ENCODE measurements at regions not wholly inside any gene's neighbourhood (a gene's known extent, or its start where the extent isn't known, plus 50 kb on each side); places are given as distances from the start of the nearest gene placed in this dataset.

DNA sequence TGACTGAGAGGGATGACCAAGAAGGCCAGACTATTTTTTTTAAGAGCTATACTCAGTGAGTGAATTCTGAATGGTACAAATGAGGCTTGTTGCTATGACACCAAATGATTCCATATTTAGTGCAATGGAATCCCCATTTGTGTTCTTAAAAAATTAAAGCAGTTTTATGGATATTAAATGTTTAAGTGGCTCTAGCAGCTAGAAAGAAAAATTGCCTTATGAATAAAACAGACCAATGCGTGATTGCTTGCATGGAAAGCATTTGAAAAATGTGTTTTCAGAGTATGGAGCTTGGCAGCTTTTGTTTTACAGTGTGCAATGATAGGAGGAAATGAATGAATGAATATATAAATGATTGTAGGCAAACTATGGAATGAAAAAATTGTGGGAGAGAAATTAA, 238.8 kb upstream of the DPP10 start:
- ChIA-PET POLR2A (no interaction called here), CTCF (no interaction called here)
- Histone ChIP-seq H3K27ac (ENCODE audit: low read length) (no peak overlapping the region), H3K27me3 (replicated peaks in 1 of 2; ENCODE audit: control insufficient read depth in 2 of 2, extremely low read depth in 1 of 2, insufficient read depth in 2 of 2, low read length in 1 of 2) (no peaks in the 10 kb centered on the region), H3K36me3 (ENCODE audit: control insufficient read depth in 2 of 2, extremely low read depth in 1 of 2, insufficient read depth in 1 of 2, low read length in 1 of 2) (no peaks in the 10 kb centered on the region), H3K4me1 (ENCODE audit: control insufficient read depth in 1 of 2, extremely low read depth in 1 of 2, insufficient read depth in 2 of 2, low read length in 2 of 2) (no peaks in the 10 kb centered on the region), H3K9me3 (no peaks in the 10 kb centered on the region), H3K4me3 (ENCODE audit: control insufficient read depth in 1 of 2, extremely low read depth in 1 of 2, low read length in 1 of 2) (no peak overlapping the region)
- H3K4me1 Mint-ChIP-seq, result no peaks in the 10 kb centered on the region
- ATAC-seq (replicated peaks in 1 of 4) (no peak), DNase-seq (no peak)
- H3K4me3 Mint-ChIP-seq, result no peak overlapping the region
- H3K27me3 Mint-ChIP-seq, result peaks cover 18 to 20% of the 10 kb centered on the region in 2 donors
- H3K36me3 Mint-ChIP-seq, result no peaks in the 10 kb centered on the region
- H3K9me3 Mint-ChIP-seq, result no peaks in the 10 kb centered on the region
- H3K27ac Mint-ChIP-seq, result no peak overlapping the region
- 100% methylated on average over 1 of the region's 1 CpG for WGBS (ENCODE audit: insufficient coverage)

DNA sequence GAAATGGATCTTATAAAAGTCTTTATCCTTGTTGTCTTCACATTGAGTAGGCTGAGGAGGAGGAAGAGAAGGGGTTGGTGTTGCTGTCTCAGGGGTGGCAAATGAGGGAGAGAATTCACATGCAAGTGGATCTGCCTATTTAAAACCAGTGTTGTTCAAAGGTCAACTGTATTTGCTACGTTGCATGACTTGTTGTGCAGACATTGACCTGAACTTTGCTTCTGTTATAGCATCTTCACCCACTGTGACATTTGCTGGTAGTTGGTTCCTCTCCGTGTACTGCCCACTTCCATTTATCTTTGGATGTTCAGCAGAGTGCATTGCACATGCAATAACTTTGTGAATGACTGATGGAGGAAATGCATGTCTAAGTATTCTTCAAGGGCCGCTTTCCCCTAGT, 228.6 kb upstream of the DPP10 start:
- no peaks in the 10 kb centered on the region for H3K36me3 Mint-ChIP-seq
- no peaks in the 10 kb centered on the region for H3K36me3 ChIP-seq (ENCODE audit: control insufficient read depth in 2 of 2, extremely low read depth in 1 of 2, insufficient read depth in 1 of 2, low read length in 1 of 2)
- peaks cover 0 to 5% (median 0%) of the 10 kb centered on the region in 3 donors for H3K4me1 Mint-ChIP-seq
- no peak overlapping the region for H3K4me3 ChIP-seq (ENCODE audit: control insufficient read depth in 1 of 2, extremely low read depth in 1 of 2, low read length in 1 of 2)
- H3K4me3 Mint-ChIP-seq, result no peak overlapping the region
- H3K27me3 ChIP-seq (replicated peaks in 1 of 2; ENCODE audit: control insufficient read depth in 2 of 2, extremely low read depth in 1 of 2, insufficient read depth in 2 of 2, low read length in 1 of 2), result peaks cover 0 to 2% of the 10 kb centered on the region in 2 experiments
- no peak overlapping the region for H3K27ac ChIP-seq (ENCODE audit: low read length)
- H3K27ac Mint-ChIP-seq, result no peak overlapping the region
- no peaks in the 10 kb centered on the region for H3K9me3 Mint-ChIP-seq
- DNase-seq, result no peak
- peaks cover 17 to 32% of the 10 kb centered on the region in 2 donors for H3K27me3 Mint-ChIP-seq
- WGBS (ENCODE audit: insufficient coverage), result 78% methylated on average over 2 of the region's 3 CpGs
- H3K4me1 ChIP-seq (ENCODE audit: control insufficient read depth in 1 of 2, extremely low read depth in 1 of 2, insufficient read depth in 2 of 2, low read length in 2 of 2), result no peaks in the 10 kb centered on the region
- ATAC-seq (replicated peaks in 1 of 4), result no peak
- ChIA-PET POLR2A (no interaction called here), CTCF (no interaction called here)
- no peaks in the 10 kb centered on the region for H3K9me3 ChIP-seq

DNA sequence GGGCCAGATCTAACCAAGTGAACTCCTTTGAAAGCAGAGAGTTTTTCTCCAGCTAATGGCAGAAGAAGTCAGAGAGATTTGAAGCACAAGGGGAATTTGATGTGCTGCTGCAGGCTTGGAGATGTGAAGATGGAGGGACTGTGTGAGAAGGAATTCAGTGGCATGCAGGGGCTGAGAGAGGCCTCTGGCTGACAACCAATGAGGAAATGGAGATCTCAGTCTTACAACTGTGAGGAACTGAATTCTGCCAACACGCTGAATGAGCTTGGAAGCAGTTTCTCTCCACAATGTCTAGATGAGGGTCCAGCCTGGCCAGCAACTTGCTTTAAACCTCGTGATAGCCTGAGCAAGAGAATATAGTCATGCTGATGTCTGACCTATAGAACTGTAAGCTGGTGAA, 224.1 kb upstream of the DPP10 start:
- Mint-ChIP-seq H3K27ac (no peak overlapping the region), H3K36me3 (no peaks in the 10 kb centered on the region), H3K9me3 (no peaks in the 10 kb centered on the region), H3K4me3 (no peak overlapping the region), H3K27me3 (peaks cover 24 to 48% of the 10 kb centered on the region in 2 donors), H3K4me1 (no peaks in the 10 kb centered on the region)
- ATAC-seq (replicated peaks in 1 of 4) (no peak), DNase-seq (no peak)
- H3K4me1 ChIP-seq (ENCODE audit: control insufficient read depth in 1 of 2, extremely low read depth in 1 of 2, insufficient read depth in 2 of 2, low read length in 2 of 2), result no peaks in the 10 kb centered on the region
- H3K4me3 ChIP-seq (ENCODE audit: control insufficient read depth in 1 of 2, extremely low read depth in 1 of 2, low read length in 1 of 2), result no peak overlapping the region
- peaks cover 0 to 4% of the 10 kb centered on the region in 2 experiments for H3K27me3 ChIP-seq (replicated peaks in 1 of 2; ENCODE audit: control insufficient read depth in 2 of 2, extremely low read depth in 1 of 2, insufficient read depth in 2 of 2, low read length in 1 of 2)
- WGBS (ENCODE audit: insufficient coverage), result 33% methylated on average over 2 of the region's 2 CpGs
- no peak overlapping the region for H3K27ac ChIP-seq (ENCODE audit: low read length)
- H3K36me3 ChIP-seq (ENCODE audit: control insufficient read depth in 2 of 2, extremely low read depth in 1 of 2, insufficient read depth in 1 of 2, low read length in 1 of 2), result no peaks in the 10 kb centered on the region
- ChIA-PET CTCF (no interaction called here), POLR2A (no interaction called here)
- H3K9me3 ChIP-seq, result no peaks in the 10 kb centered on the region

DNA sequence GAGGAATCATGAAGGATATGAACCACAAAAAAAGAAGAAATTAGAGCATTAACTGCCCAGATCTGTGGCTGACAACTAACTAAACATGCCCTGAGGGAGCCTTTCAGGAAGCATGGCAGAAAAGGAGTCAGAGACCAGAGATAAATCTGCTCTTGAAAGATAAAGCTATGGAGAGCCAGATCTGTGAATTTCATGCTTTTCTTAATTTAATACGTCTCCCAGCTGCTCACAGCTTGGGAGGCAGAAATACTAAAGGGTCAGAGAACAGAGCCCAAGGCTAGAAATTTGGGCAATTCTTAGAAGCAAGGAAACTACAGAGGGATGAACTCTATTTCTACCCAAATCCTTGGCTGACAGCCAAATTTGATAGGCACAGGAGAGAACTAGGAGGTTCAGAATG, 223.0 kb upstream of the DPP10 start:
- H3K4me3 ChIP-seq (ENCODE audit: control insufficient read depth in 1 of 2, extremely low read depth in 1 of 2, low read length in 1 of 2), result no peak overlapping the region
- no peak overlapping the region for H3K27ac Mint-ChIP-seq
- 43% methylated on average over 1 of the region's 1 CpG for WGBS (ENCODE audit: insufficient coverage)
- no peak for ATAC-seq (replicated peaks in 1 of 4)
- ChIA-PET POLR2A (no interaction called here), CTCF (interaction anchor here in 1 of 2 donors (0.7 kb wide), 1 partner anchor 9 kb away, joined by 3 read pairs; no protein-coding TSS in a partner anchor)
- no peaks in the 10 kb centered on the region for H3K9me3 ChIP-seq
- H3K27me3 ChIP-seq (replicated peaks in 1 of 2; ENCODE audit: control insufficient read depth in 2 of 2, extremely low read depth in 1 of 2, insufficient read depth in 2 of 2, low read length in 1 of 2), result peaks cover 0 to 4% of the 10 kb centered on the region in 2 experiments
- H3K36me3 Mint-ChIP-seq, result no peaks in the 10 kb centered on the region
- H3K4me1 ChIP-seq (ENCODE audit: control insufficient read depth in 1 of 2, extremely low read depth in 1 of 2, insufficient read depth in 2 of 2, low read length in 2 of 2), result no peaks in the 10 kb centered on the region
- H3K36me3 ChIP-seq (ENCODE audit: control insufficient read depth in 2 of 2, extremely low read depth in 1 of 2, insufficient read depth in 1 of 2, low read length in 1 of 2), result no peaks in the 10 kb centered on the region
- H3K9me3 Mint-ChIP-seq, result no peaks in the 10 kb centered on the region
- H3K27ac ChIP-seq (ENCODE audit: low read length), result no peak overlapping the region
- DNase-seq, result no peak
- H3K4me3 Mint-ChIP-seq, result no peak overlapping the region
- H3K4me1 Mint-ChIP-seq, result no peaks in the 10 kb centered on the region
- H3K27me3 Mint-ChIP-seq, result peaks cover 24 to 43% of the 10 kb centered on the region in 2 donors

DNA sequence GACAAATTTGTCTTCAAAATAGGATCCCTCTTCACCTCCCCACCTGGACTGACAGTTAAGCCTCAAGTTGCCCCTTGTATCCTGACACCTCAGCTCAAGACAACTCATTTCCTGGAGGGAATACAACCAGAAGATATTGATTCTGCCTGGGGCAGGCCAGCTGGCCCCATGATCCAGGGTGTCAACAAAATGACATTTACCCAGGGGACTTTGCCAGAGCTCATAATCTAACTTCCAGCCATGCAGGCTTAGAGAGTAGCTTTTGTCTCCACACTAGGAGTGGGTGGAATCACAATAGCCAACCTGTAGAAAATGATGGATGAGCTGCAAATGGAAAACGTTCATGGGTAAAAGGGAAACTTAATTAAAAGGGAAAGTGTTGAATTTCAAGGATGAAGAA, 220.1 kb upstream of the DPP10 start:
- no peak overlapping the region for H3K27ac ChIP-seq (ENCODE audit: low read length)
- no peak for DNase-seq
- H3K27me3 ChIP-seq (replicated peaks in 1 of 2; ENCODE audit: control insufficient read depth in 2 of 2, extremely low read depth in 1 of 2, insufficient read depth in 2 of 2, low read length in 1 of 2), result peaks cover 0 to 4% of the 10 kb centered on the region in 2 experiments
- Mint-ChIP-seq H3K9me3 (peaks cover 0 to 3% (median 0%) of the 10 kb centered on the region in 3 donors), H3K36me3 (no peaks in the 10 kb centered on the region), H3K27ac (no peak overlapping the region), H3K27me3 (peaks cover 14 to 36% of the 10 kb centered on the region in 2 donors), H3K4me3 (no peak overlapping the region), H3K4me1 (no peaks in the 10 kb centered on the region)
- CTCF ChIA-PET, result no interaction called here
- H3K36me3 ChIP-seq (ENCODE audit: control insufficient read depth in 2 of 2, extremely low read depth in 1 of 2, insufficient read depth in 1 of 2, low read length in 1 of 2), result no peaks in the 10 kb centered on the region
- H3K9me3 ChIP-seq, result no peaks in the 10 kb centered on the region
- H3K4me1 ChIP-seq (ENCODE audit: control insufficient read depth in 1 of 2, extremely low read depth in 1 of 2, insufficient read depth in 2 of 2, low read length in 2 of 2), result no peaks in the 10 kb centered on the region
- ATAC-seq (replicated peaks in 1 of 4), result no peak
- POLR2A ChIA-PET, result no interaction called here
- H3K4me3 ChIP-seq (ENCODE audit: control insufficient read depth in 1 of 2, extremely low read depth in 1 of 2, low read length in 1 of 2), result no peak overlapping the region
- WGBS (ENCODE audit: insufficient coverage), result no CpG with 5 or more reads among the region's 1 CpG

DNA sequence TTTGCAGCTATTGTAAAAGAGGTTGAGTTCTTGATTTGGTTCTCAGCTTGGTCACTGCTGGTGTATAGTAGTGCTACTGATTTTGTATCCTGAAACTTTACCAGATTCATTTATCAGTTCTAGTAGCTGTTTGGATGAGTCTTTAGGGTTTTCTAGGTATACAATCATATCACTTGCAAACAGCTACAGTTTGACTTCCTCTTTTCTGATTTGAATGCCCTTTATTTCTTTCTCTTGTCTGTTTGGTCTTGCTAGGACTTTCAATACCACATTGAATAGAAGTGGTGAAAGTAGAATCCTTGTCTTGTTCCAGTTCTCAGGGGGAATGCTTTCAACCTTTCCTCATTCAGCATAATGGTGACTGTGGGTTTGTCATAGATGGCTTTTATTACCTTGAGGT, 210.5 kb upstream of the DPP10 start:
- Histone ChIP-seq H3K36me3 (ENCODE audit: control insufficient read depth in 2 of 2, extremely low read depth in 1 of 2, insufficient read depth in 1 of 2, low read length in 1 of 2) (no peaks in the 10 kb centered on the region), H3K27me3 (replicated peaks in 1 of 2; ENCODE audit: control insufficient read depth in 2 of 2, extremely low read depth in 1 of 2, insufficient read depth in 2 of 2, low read length in 1 of 2) (peaks cover 0 to 7% of the 10 kb centered on the region in 2 experiments), H3K4me3 (ENCODE audit: control insufficient read depth in 1 of 2, extremely low read depth in 1 of 2, low read length in 1 of 2) (no peak overlapping the region), H3K27ac (ENCODE audit: low read length) (no peak overlapping the region), H3K9me3 (no peaks in the 10 kb centered on the region), H3K4me1 (ENCODE audit: control insufficient read depth in 1 of 2, extremely low read depth in 1 of 2, insufficient read depth in 2 of 2, low read length in 2 of 2) (no peaks in the 10 kb centered on the region)
- Mint-ChIP-seq H3K9me3 (peaks cover 4 to 16% (median 6%) of the 10 kb centered on the region in 3 donors), H3K4me3 (no peak overlapping the region), H3K36me3 (no peaks in the 10 kb centered on the region), H3K4me1 (no peaks in the 10 kb centered on the region), H3K27ac (no peak overlapping the region), H3K27me3 (peaks cover 27 to 30% of the 10 kb centered on the region in 2 donors)
- POLR2A ChIA-PET, result no interaction called here
- DNase-seq, result no peak
- CTCF ChIA-PET, result no interaction called here
- no peak for ATAC-seq (replicated peaks in 1 of 4)

DNA sequence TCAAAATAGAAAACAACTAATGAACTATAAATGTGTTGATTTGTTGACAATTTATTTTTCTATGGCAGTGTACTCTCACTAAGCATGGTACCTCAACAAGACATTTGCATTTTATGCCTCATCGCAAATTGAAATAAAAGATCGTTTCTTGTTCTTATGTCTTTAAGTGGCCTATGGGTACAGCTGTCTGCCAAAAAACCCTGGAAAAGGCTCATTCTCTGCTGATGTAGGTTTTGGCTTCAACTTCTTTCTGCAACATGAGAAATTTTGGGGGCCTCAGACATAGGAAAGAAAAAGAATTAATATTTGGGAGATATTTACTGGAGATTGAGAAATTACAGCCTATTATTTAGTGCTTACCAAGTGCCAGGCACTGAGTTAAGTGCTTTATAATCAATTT, 205.1 kb upstream of the DPP10 start:
- Histone ChIP-seq H3K9me3 (no peaks in the 10 kb centered on the region), H3K4me3 (ENCODE audit: control insufficient read depth in 1 of 2, extremely low read depth in 1 of 2, low read length in 1 of 2) (no peak overlapping the region), H3K27ac (ENCODE audit: low read length) (no peak overlapping the region), H3K36me3 (ENCODE audit: control insufficient read depth in 2 of 2, extremely low read depth in 1 of 2, insufficient read depth in 1 of 2, low read length in 1 of 2) (no peaks in the 10 kb centered on the region), H3K27me3 (replicated peaks in 1 of 2; ENCODE audit: control insufficient read depth in 2 of 2, extremely low read depth in 1 of 2, insufficient read depth in 2 of 2, low read length in 1 of 2) (peaks cover 0 to 7% of the 10 kb centered on the region in 2 experiments), H3K4me1 (ENCODE audit: control insufficient read depth in 1 of 2, extremely low read depth in 1 of 2, insufficient read depth in 2 of 2, low read length in 2 of 2) (no peaks in the 10 kb centered on the region)
- DNase-seq, result no peak
- 92% methylated on average over 2 of the region's 2 CpGs for WGBS (ENCODE audit: insufficient coverage)
- ATAC-seq (replicated peaks in 1 of 4), result no peak
- ChIA-PET CTCF (no interaction called here), POLR2A (no interaction called here)
- H3K27me3 Mint-ChIP-seq, result peaks cover 34 to 36% of the 10 kb centered on the region in 2 donors
- H3K36me3 Mint-ChIP-seq, result no peaks in the 10 kb centered on the region
- H3K4me3 Mint-ChIP-seq, result no peak overlapping the region
- no peaks in the 10 kb centered on the region for H3K4me1 Mint-ChIP-seq
- no peak overlapping the region for H3K27ac Mint-ChIP-seq
- H3K9me3 Mint-ChIP-seq, result peaks cover 2 to 9% (median 6%) of the 10 kb centered on the region in 3 donors

Data from T-cell (primary cell).